Retinal pigment epithelial cell (primary cell): ENCODE measurements at regions not wholly inside any gene's neighbourhood (a gene's known extent, or its start where the extent isn't known, plus 50 kb on each side); places are given as distances from the start of the nearest gene placed in this dataset.

ENCODE experiments used
- DNase-seq: peaks from one replicate; pipeline ENCODE4 v3.0.0-alpha.2; 2010; ENCODE audit warnings: low read depth
- H3K4me3 ChIP-seq: 2 replicates; pipeline ENCODE4 v1.5.1; 2011; ENCODE audit warnings: mild to moderate bottlenecking, low read length, control low read depth, moderate library complexity
- CTCF ChIP-seq: conservative IDR thresholded peaks from 2 replicates; pipeline ENCODE4 v1.5.1; 2011; ENCODE audit warnings: low read depth, low read length, control low read depth, inconsistent platforms

DNA sequence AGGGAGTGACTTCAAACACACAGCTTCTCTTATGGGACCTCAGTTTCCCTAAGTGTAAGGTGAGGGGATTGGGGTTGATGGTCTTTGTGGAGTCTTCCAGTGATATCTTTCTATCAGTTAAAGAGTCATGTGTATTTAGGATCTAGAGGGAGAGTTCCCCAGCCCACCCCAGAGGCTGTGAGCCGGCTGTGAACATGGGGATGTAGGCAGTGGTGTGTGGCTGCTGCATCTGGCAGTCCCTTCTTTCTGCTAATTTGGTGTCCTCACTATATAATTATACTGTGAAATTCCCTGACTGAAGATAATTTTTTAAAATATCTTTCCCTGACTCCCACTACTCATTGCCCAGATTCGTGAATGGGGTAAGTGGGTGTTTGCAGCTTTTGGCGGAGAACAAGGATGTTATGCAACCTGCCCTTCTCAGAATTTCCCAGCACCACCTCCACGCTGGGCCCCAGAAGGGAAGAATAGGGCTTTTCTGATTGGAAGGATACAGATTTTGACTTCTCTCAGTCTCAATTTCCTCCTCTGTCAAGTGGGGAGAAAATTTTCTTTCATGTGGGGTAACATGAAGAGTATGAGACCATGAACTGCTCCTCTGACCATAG lies 79.0 kb upstream of the RASGRF1 start:
- no peak for DNase-seq
- no peak overlapping the region for H3K4me3 ChIP-seq
- TF ChIP-seq CTCF = no peak

GRCh38 chr15:79168922-79169456 lies 78.4 kb upstream of the RASGRF1 start:
- H3K4me3 ChIP-seq = no peak overlapping the region
- peak; percentile 51 for TF ChIP-seq CTCF
- DNase-seq = peak; percentile 59

- TF ChIP-seq CTCF = no peak
Measured at GRCh38 chr15:79167776-79168175, 77.2 kb upstream of the RASGRF1 start.

GRCh38 chr15:79166311-79166955 lies 75.9 kb upstream of the RASGRF1 start:
- no peak for TF ChIP-seq CTCF
- H3K4me3 ChIP-seq = no peak overlapping the region
- no peak for DNase-seq

More at GRCh38 chr15:79167776-79168175, 77.2 kb upstream of the RASGRF1 start:
- no peak overlapping the region for H3K4me3 ChIP-seq
- DNase-seq = no peak

GRCh38 chr15:79164465-79164864 lies 73.9 kb upstream of the RASGRF1 start:
- DNase-seq = no peak
- no peak for TF ChIP-seq CTCF
- no peak overlapping the region for H3K4me3 ChIP-seq

DNA sequence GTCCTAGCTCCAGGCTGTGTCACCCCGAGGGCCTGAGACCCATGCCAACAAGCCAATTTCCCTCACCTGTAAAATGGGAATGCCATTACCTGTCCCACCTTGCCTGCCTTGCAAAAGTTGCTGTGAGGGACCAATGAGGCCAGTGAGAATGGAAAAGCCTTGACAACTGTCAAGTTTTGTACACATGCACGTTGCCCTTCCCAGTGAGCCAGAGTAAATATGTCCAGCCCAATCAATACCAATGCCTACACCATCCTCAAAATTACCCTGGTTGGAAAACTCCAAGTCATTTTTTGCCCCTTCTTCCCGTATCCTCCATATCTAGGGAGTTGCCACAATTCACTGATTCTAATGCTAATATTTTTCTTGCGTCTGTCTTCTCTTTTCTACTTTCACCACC lies 73.5 kb upstream of the RASGRF1 start:
- no peak for DNase-seq
- no peak for TF ChIP-seq CTCF
- no peak overlapping the region for H3K4me3 ChIP-seq

- no peak for DNase-seq
- no peak overlapping the region for H3K4me3 ChIP-seq
- TF ChIP-seq CTCF = no peak
Measured at GRCh38 chr15:79163395-79163794, 72.8 kb upstream of the RASGRF1 start.
